ENCODE measurements at regions not wholly inside any gene's neighbourhood (a gene's known extent, or its start where the extent isn't known, plus 50 kb on each side); places are given as distances from the start of the nearest gene placed in this dataset.
"Not testable (repeated sequence)": the region's sequence is repeated elsewhere in the genome, so short reads cannot be mapped to it uniquely, and the experiment has no call there.

- no peaks in the 10 kb centered on the region for H3K36me3 ChIP-seq (ENCODE audit: low read depth)
- H3K4me1 ChIP-seq (ENCODE audit: insufficient read depth), result peaks cover under 1% of the 10 kb centered on the region; the same call in 1 of the 2 replicates
- H2AFZ ChIP-seq, result no peak overlapping the region
- H3F3A ChIP-seq (ENCODE audit: insufficient read depth), result no peaks in the 10 kb centered on the region
- H3K4me2 ChIP-seq (ENCODE audit: unreplicated experiment), result no peak overlapping the region
- no peak for DNase-seq
- 100% methylated on average over 1 of the region's 1 CpG for WGBS, 2 experiments (ENCODE audit: low coverage in 1 of 2, low lambda C conversion rate in 2 of 2, missing lambda C conversion rate in 2 of 2)
- TF ChIP-seq EZH2phosphoT487 (IDR thresholded peaks at IDR 0.05; ENCODE audit: insufficient read depth, low read depth), result no peak
- no peak for TF ChIP-seq EZH2 (IDR thresholded peaks at IDR 0.05; ENCODE audit: insufficient read depth, poor library complexity, severe bottlenecking)
- no peak overlapping the region for H3K4me3 ChIP-seq
- in situ Hi-C loops (cut with MboI), result loop anchor here (25.0 kb wide), 1 partner anchor 1258 kb away; the partner anchor contains the start of gene FOXG1
- H3K27me3 ChIP-seq (replicated peaks; ENCODE audit: insufficient read depth), result no peaks in the 10 kb centered on the region
- no peaks in the 10 kb centered on the region for H3K79me2 ChIP-seq (ENCODE audit: insufficient read depth)
- no peaks in the 10 kb centered on the region for H4K20me1 ChIP-seq (ENCODE audit: insufficient read depth)
- peaks cover 2% of the 10 kb centered on the region for H3K9me3 ChIP-seq (ENCODE audit: low read depth)
- no peak overlapping the region for H3K9ac ChIP-seq
- H3K9me2 ChIP-seq (ENCODE audit: insufficient read depth), result no peaks in the 10 kb centered on the region
- H3K27ac ChIP-seq, result no peak overlapping the region
Measured at GRCh38 chr14:30020687-30021086, 93.0 kb upstream of the PRKD1 start.

DNA sequence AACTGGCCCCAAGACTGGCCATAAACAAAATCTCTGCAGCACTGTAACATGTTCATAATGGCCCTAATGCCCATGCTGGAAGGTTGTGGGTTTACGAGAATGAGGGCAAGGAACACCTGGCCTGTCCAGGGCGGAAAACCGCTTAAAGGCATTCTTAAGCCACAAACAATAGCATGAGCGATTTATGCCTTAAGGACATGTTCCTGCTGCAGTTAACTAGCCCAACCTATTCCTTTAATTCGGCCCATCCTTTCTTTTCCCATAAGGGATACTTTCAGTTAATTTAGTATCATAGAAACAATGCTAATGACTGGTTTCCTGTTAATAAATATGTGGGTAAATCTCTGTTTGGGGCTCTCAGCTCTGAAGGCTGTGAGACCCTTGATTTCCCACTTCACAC is 95.7 kb upstream of the PRKD1 start:
- H2AFZ ChIP-seq; H3K9me3 ChIP-seq (ENCODE audit: low read depth); H3K27me3 ChIP-seq (replicated peaks; ENCODE audit: insufficient read depth); H3K79me2 ChIP-seq (ENCODE audit: insufficient read depth); H3K27ac ChIP-seq; H3K4me3 ChIP-seq; H3K4me2 ChIP-seq (ENCODE audit: unreplicated experiment); H4K20me1 ChIP-seq (ENCODE audit: insufficient read depth); H3F3A ChIP-seq (ENCODE audit: insufficient read depth); H3K9ac ChIP-seq; H3K9me2 ChIP-seq (ENCODE audit: insufficient read depth); H3K4me1 ChIP-seq (ENCODE audit: insufficient read depth); DNase-seq; H3K36me3 ChIP-seq (ENCODE audit: low read depth): not testable (repeated sequence)
- WGBS, 2 experiments (ENCODE audit: low coverage in 1 of 2, low lambda C conversion rate in 2 of 2, missing lambda C conversion rate in 2 of 2), result 67 to 70% methylated on average over 5 of the region's 5 CpGs
- in situ Hi-C loops (cut with MboI), result loop anchor here (25.0 kb wide), 1 partner anchor 1261 kb away; the partner anchor contains the start of gene FOXG1

GRCh38 chr14:30034152-30034551 is 106.5 kb upstream of the PRKD1 start:
- no peaks in the 10 kb centered on the region for H3F3A ChIP-seq (ENCODE audit: insufficient read depth)
- H3K27me3 ChIP-seq (replicated peaks; ENCODE audit: insufficient read depth), result no peaks in the 10 kb centered on the region
- no peak overlapping the region for H3K4me2 ChIP-seq (ENCODE audit: unreplicated experiment)
- peak; percentile 42 for DNase-seq
- H3K4me1 ChIP-seq (ENCODE audit: insufficient read depth), result 0 out of 2 replicates have a peak, but pooled peaks cover 6% of the 10 kb centered on the region
- H3K9me3 ChIP-seq (ENCODE audit: low read depth), result peaks cover 7% of the 10 kb centered on the region
- no peaks in the 10 kb centered on the region for H4K20me1 ChIP-seq (ENCODE audit: insufficient read depth)
- WGBS, 2 experiments (ENCODE audit: low coverage in 1 of 2, low lambda C conversion rate in 2 of 2, missing lambda C conversion rate in 2 of 2), result 12 to 13% methylated on average over 1 of the region's 1 CpG
- H3K4me3 ChIP-seq, result no peak overlapping the region
- no peak overlapping the region for H2AFZ ChIP-seq
- no peaks in the 10 kb centered on the region for H3K79me2 ChIP-seq (ENCODE audit: insufficient read depth)
- H3K27ac ChIP-seq, result no peak overlapping the region
- no peak overlapping the region for H3K9ac ChIP-seq
- no peaks in the 10 kb centered on the region for H3K36me3 ChIP-seq (ENCODE audit: low read depth)
- TF ChIP-seq EZH2 (IDR thresholded peaks at IDR 0.05; ENCODE audit: insufficient read depth, poor library complexity, severe bottlenecking) (no peak), EZH2phosphoT487 (IDR thresholded peaks at IDR 0.05; ENCODE audit: insufficient read depth, low read depth) (no peak)
- in situ Hi-C loops (cut with MboI), result no loop called here
- H3K9me2 ChIP-seq (ENCODE audit: insufficient read depth), result peaks cover 10% of the 10 kb centered on the region; the same call in 1 of the 2 replicates

- Histone ChIP-seq H3K4me2 (ENCODE audit: unreplicated experiment) (no peak overlapping the region), H3K9ac (no peak overlapping the region), H3K9me3 (ENCODE audit: low read depth) (peaks cover 4% of the 10 kb centered on the region), H3K4me1 (ENCODE audit: insufficient read depth) (0 out of 2 replicates have a peak, but pooled peaks cover 6% of the 10 kb centered on the region), H3K27ac (no peak overlapping the region), H3F3A (ENCODE audit: insufficient read depth) (no peaks in the 10 kb centered on the region), H3K36me3 (ENCODE audit: low read depth) (no peaks in the 10 kb centered on the region), H4K20me1 (ENCODE audit: insufficient read depth) (no peaks in the 10 kb centered on the region), H3K79me2 (ENCODE audit: insufficient read depth) (no peaks in the 10 kb centered on the region), H3K27me3 (replicated peaks; ENCODE audit: insufficient read depth) (no peaks in the 10 kb centered on the region), H2AFZ (no peak overlapping the region), H3K9me2 (ENCODE audit: insufficient read depth) (peaks cover 10% of the 10 kb centered on the region; the same call in 1 of the 2 replicates), H3K4me3 (no peak overlapping the region)
- TF ChIP-seq EZH2phosphoT487 (IDR thresholded peaks at IDR 0.05; ENCODE audit: insufficient read depth, low read depth) (no peak), EZH2 (IDR thresholded peaks at IDR 0.05; ENCODE audit: insufficient read depth, poor library complexity, severe bottlenecking) (no peak)
- DNase-seq, result no peak
- WGBS, 2 experiments (ENCODE audit: low coverage in 1 of 2, low lambda C conversion rate in 2 of 2, missing lambda C conversion rate in 2 of 2), result 86 to 91% methylated on average over 1 of the region's 1 CpG
- in situ Hi-C loops (cut with MboI), result no loop called here
Measured at GRCh38 chr14:30035361-30035760, 107.7 kb upstream of the PRKD1 start.

DNA sequence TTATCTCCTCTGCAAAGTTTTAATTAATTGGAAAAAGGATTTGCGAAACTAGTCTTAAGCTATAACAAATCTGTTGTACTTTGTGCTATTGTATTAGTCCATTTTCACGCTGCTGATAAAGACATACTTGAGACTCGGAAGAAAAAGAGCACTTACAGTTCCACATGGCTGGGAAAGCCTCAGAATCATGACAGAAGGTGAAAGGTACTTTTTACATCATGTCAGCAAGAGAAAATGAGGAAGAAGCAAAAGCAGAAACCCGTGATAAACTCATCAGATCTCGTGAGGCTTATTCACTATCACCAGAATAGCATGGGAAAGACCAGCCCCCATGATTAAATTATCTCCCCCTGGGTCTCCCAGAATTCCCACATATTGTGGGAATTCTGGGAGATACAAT is 118.1 kb upstream of the PRKD1 start:
- in situ Hi-C loops (cut with MboI), result no loop called here
- H3F3A ChIP-seq (ENCODE audit: insufficient read depth), result no peaks in the 10 kb centered on the region
- no peak overlapping the region for H3K9ac ChIP-seq
- no peak overlapping the region for H2AFZ ChIP-seq
- no peak overlapping the region for H3K27ac ChIP-seq
- no peaks in the 10 kb centered on the region for H3K9me2 ChIP-seq (ENCODE audit: insufficient read depth)
- H3K4me2 ChIP-seq (ENCODE audit: unreplicated experiment), result no peak overlapping the region
- WGBS, 2 experiments (ENCODE audit: low coverage in 1 of 2, low lambda C conversion rate in 2 of 2, missing lambda C conversion rate in 2 of 2), result 83 to 85% methylated on average over 5 of the region's 5 CpGs
- no peaks in the 10 kb centered on the region for H3K27me3 ChIP-seq (replicated peaks; ENCODE audit: insufficient read depth)
- TF ChIP-seq EZH2phosphoT487 (IDR thresholded peaks at IDR 0.05; ENCODE audit: insufficient read depth, low read depth) (no peak), EZH2 (IDR thresholded peaks at IDR 0.05; ENCODE audit: insufficient read depth, poor library complexity, severe bottlenecking) (no peak)
- no peaks in the 10 kb centered on the region for H3K9me3 ChIP-seq (ENCODE audit: low read depth)
- no peak overlapping the region for H3K4me3 ChIP-seq
- DNase-seq, result no peak
- H4K20me1 ChIP-seq (ENCODE audit: insufficient read depth), result no peaks in the 10 kb centered on the region
- no peaks in the 10 kb centered on the region for H3K79me2 ChIP-seq (ENCODE audit: insufficient read depth)
- no peaks in the 10 kb centered on the region for H3K4me1 ChIP-seq (ENCODE audit: insufficient read depth)
- H3K36me3 ChIP-seq (ENCODE audit: low read depth), result no peaks in the 10 kb centered on the region

All from GM23248 (cell line).